Panc1 (cell line): ENCODE measurements at regions not wholly inside any gene's neighbourhood (a gene's known extent, or its start where the extent isn't known, plus 50 kb on each side); places are given as distances from the start of the nearest gene placed in this dataset.

Experiments
- POLR2AphosphoS5 ChIP-seq: IDR thresholded peaks from 2 replicates; pipeline ENCODE4 v1.6.1; 2012; ENCODE audit warnings: mild to moderate bottlenecking, low read depth, low read length, moderate library complexity
- SIN3A ChIP-seq: IDR thresholded peaks from 2 replicates; pipeline ENCODE4 v1.6.1; 2012; ENCODE audit warnings: low read depth, mild to moderate bottlenecking, low read length, moderate library complexity, borderline replicate concordance; ENCODE audit not compliant: insufficient read depth
- TCF7L2 ChIP-seq: IDR thresholded peaks from 2 replicates; pipeline ENCODE4 v1.6.1; 2011; ENCODE audit warnings: mild to moderate bottlenecking, low read depth, low read length, inconsistent platforms
- TF ChIP-seq, protein P1 (sequence below): fragments of 450-650 bp; IDR thresholded peaks from 2 replicates; pipeline ENCODE4 v1.5.1; 2017; ENCODE audit warnings: mild to moderate bottlenecking
- TF ChIP-seq, protein P2 (sequence below), 2 experiments: IDR thresholded peaks; 2 replicates each; pipeline ENCODE4 v1.6.1; 2011 to 2012; ENCODE audit warnings: low read depth in 2 of 2, control low read depth in 1 of 2, low read length in 1 of 2, mild to moderate bottlenecking in 1 of 2, moderate library complexity in 1 of 2; ENCODE audit not compliant: insufficient read depth in 1 of 2

- TF ChIP-seq, protein P1, sequence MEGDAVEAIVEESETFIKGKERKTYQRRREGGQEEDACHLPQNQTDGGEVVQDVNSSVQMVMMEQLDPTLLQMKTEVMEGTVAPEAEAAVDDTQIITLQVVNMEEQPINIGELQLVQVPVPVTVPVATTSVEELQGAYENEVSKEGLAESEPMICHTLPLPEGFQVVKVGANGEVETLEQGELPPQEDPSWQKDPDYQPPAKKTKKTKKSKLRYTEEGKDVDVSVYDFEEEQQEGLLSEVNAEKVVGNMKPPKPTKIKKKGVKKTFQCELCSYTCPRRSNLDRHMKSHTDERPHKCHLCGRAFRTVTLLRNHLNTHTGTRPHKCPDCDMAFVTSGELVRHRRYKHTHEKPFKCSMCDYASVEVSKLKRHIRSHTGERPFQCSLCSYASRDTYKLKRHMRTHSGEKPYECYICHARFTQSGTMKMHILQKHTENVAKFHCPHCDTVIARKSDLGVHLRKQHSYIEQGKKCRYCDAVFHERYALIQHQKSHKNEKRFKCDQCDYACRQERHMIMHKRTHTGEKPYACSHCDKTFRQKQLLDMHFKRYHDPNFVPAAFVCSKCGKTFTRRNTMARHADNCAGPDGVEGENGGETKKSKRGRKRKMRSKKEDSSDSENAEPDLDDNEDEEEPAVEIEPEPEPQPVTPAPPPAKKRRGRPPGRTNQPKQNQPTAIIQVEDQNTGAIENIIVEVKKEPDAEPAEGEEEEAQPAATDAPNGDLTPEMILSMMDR = no peak
- TF ChIP-seq, protein P2, sequence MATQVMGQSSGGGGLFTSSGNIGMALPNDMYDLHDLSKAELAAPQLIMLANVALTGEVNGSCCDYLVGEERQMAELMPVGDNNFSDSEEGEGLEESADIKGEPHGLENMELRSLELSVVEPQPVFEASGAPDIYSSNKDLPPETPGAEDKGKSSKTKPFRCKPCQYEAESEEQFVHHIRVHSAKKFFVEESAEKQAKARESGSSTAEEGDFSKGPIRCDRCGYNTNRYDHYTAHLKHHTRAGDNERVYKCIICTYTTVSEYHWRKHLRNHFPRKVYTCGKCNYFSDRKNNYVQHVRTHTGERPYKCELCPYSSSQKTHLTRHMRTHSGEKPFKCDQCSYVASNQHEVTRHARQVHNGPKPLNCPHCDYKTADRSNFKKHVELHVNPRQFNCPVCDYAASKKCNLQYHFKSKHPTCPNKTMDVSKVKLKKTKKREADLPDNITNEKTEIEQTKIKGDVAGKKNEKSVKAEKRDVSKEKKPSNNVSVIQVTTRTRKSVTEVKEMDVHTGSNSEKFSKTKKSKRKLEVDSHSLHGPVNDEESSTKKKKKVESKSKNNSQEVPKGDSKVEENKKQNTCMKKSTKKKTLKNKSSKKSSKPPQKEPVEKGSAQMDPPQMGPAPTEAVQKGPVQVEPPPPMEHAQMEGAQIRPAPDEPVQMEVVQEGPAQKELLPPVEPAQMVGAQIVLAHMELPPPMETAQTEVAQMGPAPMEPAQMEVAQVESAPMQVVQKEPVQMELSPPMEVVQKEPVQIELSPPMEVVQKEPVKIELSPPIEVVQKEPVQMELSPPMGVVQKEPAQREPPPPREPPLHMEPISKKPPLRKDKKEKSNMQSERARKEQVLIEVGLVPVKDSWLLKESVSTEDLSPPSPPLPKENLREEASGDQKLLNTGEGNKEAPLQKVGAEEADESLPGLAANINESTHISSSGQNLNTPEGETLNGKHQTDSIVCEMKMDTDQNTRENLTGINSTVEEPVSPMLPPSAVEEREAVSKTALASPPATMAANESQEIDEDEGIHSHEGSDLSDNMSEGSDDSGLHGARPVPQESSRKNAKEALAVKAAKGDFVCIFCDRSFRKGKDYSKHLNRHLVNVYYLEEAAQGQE (IDR thresholded peaks at IDR 0.05; ENCODE audit: insufficient read depth in 1 of 2, low read depth in 2 of 2, low read length in 1 of 2) = no peak
- no peak for TF ChIP-seq POLR2AphosphoS5
- TF ChIP-seq TCF7L2 = no peak
- TF ChIP-seq SIN3A = no peak
These were observed 342.0 kb upstream of the IRX4 start for GRCh38 chr5:2224689-2225088.
